ENCODE measurements at regions not wholly inside any gene's neighbourhood (a gene's known extent, or its start where the extent isn't known, plus 50 kb on each side); places are given as distances from the start of the nearest gene placed in this dataset.

- no peak overlapping the region for H3K4me3 ChIP-seq (ENCODE audit: low read depth in 2 of 2, low read length in 2 of 2)
- H3K27me3 ChIP-seq (ENCODE audit: control insufficient read depth, insufficient read depth, low read length), result no peaks in the 10 kb centered on the region; the same call in 1 of the 2 replicates
- ChIA-PET POLR2A (no interaction called here), CTCF (no interaction called here)
- ATAC-seq (no peak), DNase-seq (ENCODE audit: low read depth, low spot score) (no peak)
- H3K36me3 ChIP-seq (ENCODE audit: control insufficient read depth, insufficient read depth, low read length), result no peaks in the 10 kb centered on the region
- intact Hi-C loops (cut with micrococcal nuclease; ENCODE audit: unreplicated experiment) (no loop called here), in situ Hi-C loops (cut with HindIII; ENCODE audit: low pct_unique_long_range_greater_than_20kb, low sequenced_read_pairs) (no loop called here)
- TF ChIP-seq SIN3A (IDR thresholded peaks at IDR 0.05; ENCODE audit: borderline replicate concordance, insufficient read depth, low read depth, low read length) (no peak), CTCF (IDR thresholded peaks at IDR 0.05) (no peak)
- no peaks in the 10 kb centered on the region for H3K4me1 ChIP-seq (ENCODE audit: control insufficient read depth, insufficient read depth, low read length)
- H3K9me3 ChIP-seq (ENCODE audit: control insufficient read depth, insufficient read depth, low read depth, low read length), result no peaks in the 10 kb centered on the region
- no TSS peak for BruUV-seq (replicated peaks)
- no peak overlapping the region for H3K27ac ChIP-seq (ENCODE audit: low read length)
Measured at GRCh38 chr22:49620666-49621065, 207.0 kb downstream of the BRD1 start.

- BruUV-seq (replicated peaks), result no TSS peak
- Histone ChIP-seq H3K36me3 (ENCODE audit: control insufficient read depth, insufficient read depth, low read length) (no peaks in the 10 kb centered on the region), H3K4me1 (ENCODE audit: control insufficient read depth, insufficient read depth, low read length) (no peaks in the 10 kb centered on the region), H3K4me3 (ENCODE audit: low read depth in 2 of 2, low read length in 2 of 2) (no peak overlapping the region), H3K27me3 (ENCODE audit: control insufficient read depth, insufficient read depth, low read length) (no peaks in the 10 kb centered on the region; the same call in 1 of the 2 replicates), H3K9me3 (ENCODE audit: control insufficient read depth, insufficient read depth, low read depth, low read length) (no peaks in the 10 kb centered on the region), H3K27ac (ENCODE audit: low read length) (no peak overlapping the region)
- POLR2A ChIA-PET, result no interaction called here
- CTCF ChIA-PET, result no interaction called here
- DNase-seq (ENCODE audit: low read depth, low spot score), result no peak
- TF ChIP-seq SIN3A (IDR thresholded peaks at IDR 0.05; ENCODE audit: borderline replicate concordance, insufficient read depth, low read depth, low read length), result no peak
- TF ChIP-seq CTCF (IDR thresholded peaks at IDR 0.05), result no peak
- no peak for TF ChIP-seq REST (IDR thresholded peaks at IDR 0.05; ENCODE audit: insufficient read depth in 1 of 2, low read depth in 2 of 2, low read length in 1 of 2)
- no peak for TF ChIP-seq TCF7L2 (IDR thresholded peaks at IDR 0.05; ENCODE audit: low read depth, low read length)
- TF ChIP-seq POLR2AphosphoS5 (IDR thresholded peaks at IDR 0.05; ENCODE audit: low read depth, low read length), result no peak
- in situ Hi-C loops (cut with HindIII; ENCODE audit: low pct_unique_long_range_greater_than_20kb, low sequenced_read_pairs) (no loop called here), intact Hi-C loops (cut with micrococcal nuclease; ENCODE audit: unreplicated experiment) (no loop called here)
- ATAC-seq, result no peak
Measured at GRCh38 chr22:49620003-49620556, 207.6 kb downstream of the BRD1 start.

Measured in Panc1 (cell line).